ENCODE measurements at regions not wholly inside any gene's neighbourhood (a gene's known extent, or its start where the extent isn't known, plus 50 kb on each side); places are given as distances from the start of the nearest gene placed in this dataset.

DNA sequence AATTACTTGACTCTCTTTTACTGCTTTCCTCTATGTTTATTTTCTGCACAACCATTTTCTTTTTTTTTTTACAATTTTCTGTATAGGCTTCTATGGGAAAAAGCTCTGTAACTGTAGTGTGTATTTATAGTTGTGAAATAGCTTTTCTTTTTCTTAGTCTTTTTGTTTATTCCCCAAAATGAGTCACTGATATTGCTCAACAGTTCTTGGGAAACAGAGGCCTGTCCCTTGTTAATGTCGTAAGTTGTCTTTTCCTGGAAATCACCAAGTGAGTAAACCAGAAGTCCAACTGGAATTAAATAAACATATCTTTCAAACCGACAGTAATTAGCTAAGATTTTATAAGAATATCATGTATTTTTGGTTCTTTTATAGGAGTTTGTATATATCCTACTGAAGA lies 325.1 kb upstream of the PRR16 start (continued):
- no peak for TF ChIP-seq ZNF850 (CRISPR knock-in tag; conservative IDR thresholded peaks at IDR 0.05)

DNA sequence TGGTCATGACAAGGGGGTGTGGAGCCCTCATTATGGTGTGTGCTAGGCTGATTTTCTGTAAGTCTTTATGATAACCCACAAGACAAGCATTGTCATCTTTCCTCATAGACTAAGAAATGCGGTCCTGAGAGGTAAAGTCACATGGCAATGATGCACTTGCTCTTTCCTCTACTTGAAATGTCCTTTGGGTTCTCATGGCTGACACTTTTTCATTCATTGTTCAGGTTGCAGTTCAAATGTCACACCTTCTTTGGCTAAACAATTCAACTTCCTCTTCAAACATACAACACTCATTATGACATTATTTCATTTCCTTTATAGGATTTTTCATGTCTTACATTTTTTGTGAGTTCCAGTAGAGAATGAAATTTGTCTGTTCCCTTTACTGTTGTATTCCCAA lies 323.6 kb upstream of the PRR16 start:
- Histone ChIP-seq H3K4me2 (ENCODE audit: low read depth, low read length) (no peak overlapping the region), H2AFZ (ENCODE audit: low read length) (no peak overlapping the region), H3K9ac (ENCODE audit: insufficient read depth, low read depth, low read length) (no peak overlapping the region), H3K27me3 (ENCODE audit: control insufficient read depth in 1 of 2, insufficient read depth in 2 of 2, low read length in 2 of 2) (no peaks in the 10 kb centered on the region), H3K27ac (ENCODE audit: extremely low read length, insufficient read depth, low read length) (no peak overlapping the region), H4K20me1 (ENCODE audit: insufficient read depth, low read length) (no peaks in the 10 kb centered on the region), H3K4me1 (ENCODE audit: insufficient read depth, low read length) (no peaks in the 10 kb centered on the region), H3K4me3 (replicated peaks in 1 of 3; ENCODE audit: insufficient read depth in 1 of 3, low read depth in 2 of 3, low read length in 3 of 3) (no peak overlapping the region), H3K9me3 (ENCODE audit: low read length) (peaks cover 20% of the 10 kb centered on the region), H3K36me3 (replicated peaks in 1 of 2; ENCODE audit: control insufficient read depth in 1 of 2, insufficient read depth in 2 of 2, low read length in 2 of 2) (no peaks in the 10 kb centered on the region), H3K79me2 (ENCODE audit: insufficient read depth, low read length) (no peaks in the 10 kb centered on the region)
- no peak for TF ChIP-seq ZNF121 (CRISPR knock-in tag; IDR thresholded peaks at IDR 0.05)
- TF ChIP-seq FIP1L1 (IDR thresholded peaks at IDR 0.05; ENCODE audit: borderline replicate concordance, insufficient read depth, low read depth, low read length) = no peak
- TF ChIP-seq, protein P1, sequence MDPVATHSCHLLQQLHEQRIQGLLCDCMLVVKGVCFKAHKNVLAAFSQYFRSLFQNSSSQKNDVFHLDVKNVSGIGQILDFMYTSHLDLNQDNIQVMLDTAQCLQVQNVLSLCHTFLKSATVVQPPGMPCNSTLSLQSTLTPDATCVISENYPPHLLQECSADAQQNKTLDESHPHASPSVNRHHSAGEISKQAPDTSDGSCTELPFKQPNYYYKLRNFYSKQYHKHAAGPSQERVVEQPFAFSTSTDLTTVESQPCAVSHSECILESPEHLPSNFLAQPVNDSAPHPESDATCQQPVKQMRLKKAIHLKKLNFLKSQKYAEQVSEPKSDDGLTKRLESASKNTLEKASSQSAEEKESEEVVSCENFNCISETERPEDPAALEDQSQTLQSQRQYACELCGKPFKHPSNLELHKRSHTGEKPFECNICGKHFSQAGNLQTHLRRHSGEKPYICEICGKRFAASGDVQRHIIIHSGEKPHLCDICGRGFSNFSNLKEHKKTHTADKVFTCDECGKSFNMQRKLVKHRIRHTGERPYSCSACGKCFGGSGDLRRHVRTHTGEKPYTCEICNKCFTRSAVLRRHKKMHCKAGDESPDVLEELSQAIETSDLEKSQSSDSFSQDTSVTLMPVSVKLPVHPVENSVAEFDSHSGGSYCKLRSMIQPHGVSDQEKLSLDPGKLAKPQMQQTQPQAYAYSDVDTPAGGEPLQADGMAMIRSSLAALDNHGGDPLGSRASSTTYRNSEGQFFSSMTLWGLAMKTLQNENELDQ (CRISPR knock-in tag; IDR thresholded peaks at IDR 0.05; ENCODE audit: borderline replicate concordance) = no peak
- no peak for TF ChIP-seq ARNT (IDR thresholded peaks at IDR 0.05)
- TF ChIP-seq ZNF749 (CRISPR knock-in tag; IDR thresholded peaks at IDR 0.05; ENCODE audit: borderline replicate concordance) = no peak
- no peak for TF ChIP-seq RXRA (CRISPR knock-in tag; IDR thresholded peaks at IDR 0.05)
- ChIA-PET CTCF (ENCODE audit: low intra/inter-chr PET ratio, low total read pairs) (no interaction called here), POLR2A (no interaction called here)
- intact Hi-C loops (cut with micrococcal nuclease; ENCODE audit: unreplicated experiment) = no loop called here
- in situ Hi-C loops (cut with HindIII; ENCODE audit: extremely low pct_ligation_motif_present, low pct_unique_long_range_greater_than_20kb) = no loop called here
- no TSS peak for BruUV-seq (replicated peaks)
- 0% methylated on average over 1 of the region's 1 CpG for WGBS (ENCODE audit: low lambda C conversion rate)
- no peak for FAIRE-seq
- no peak for DNase-seq (ENCODE audit: low spot score)
- ATAC-seq = no peak

Measured in HepG2 (cell line).